C4-2B (cell line): ENCODE measurements at regions not wholly inside any gene's neighbourhood (a gene's known extent, or its start where the extent isn't known, plus 50 kb on each side); places are given as distances from the start of the nearest gene placed in this dataset.

ENCODE experiments used
- CTCF ChIP-seq: fragments of 450-650 bp; conservative IDR thresholded peaks from 2 replicates; pipeline ENCODE4 v1.5.1; 2017; ENCODE audit warnings: mild to moderate bottlenecking
- ZFX ChIP-seq: fragments of 450-650 bp; IDR thresholded peaks from 2 replicates; pipeline ENCODE4 v1.6.1; 2017

- TF ChIP-seq CTCF (no peak), ZFX (no peak)
Measured at GRCh38 chr2:215728504-215729065, 284.8 kb downstream of the MREG start.
